ENCODE measurements at regions not wholly inside any gene's neighbourhood (a gene's known extent, or its start where the extent isn't known, plus 50 kb on each side); places are given as distances from the start of the nearest gene placed in this dataset.

GRCh38 chr6:40642837-40643236, 55.7 kb upstream of the LRFN2 start:
- H3K4me3 ChIP-seq (ENCODE audit: low read length), result no peak overlapping the region
- DNase-seq (ENCODE audit: low read depth), result no peak
- TF ChIP-seq, protein P1, sequence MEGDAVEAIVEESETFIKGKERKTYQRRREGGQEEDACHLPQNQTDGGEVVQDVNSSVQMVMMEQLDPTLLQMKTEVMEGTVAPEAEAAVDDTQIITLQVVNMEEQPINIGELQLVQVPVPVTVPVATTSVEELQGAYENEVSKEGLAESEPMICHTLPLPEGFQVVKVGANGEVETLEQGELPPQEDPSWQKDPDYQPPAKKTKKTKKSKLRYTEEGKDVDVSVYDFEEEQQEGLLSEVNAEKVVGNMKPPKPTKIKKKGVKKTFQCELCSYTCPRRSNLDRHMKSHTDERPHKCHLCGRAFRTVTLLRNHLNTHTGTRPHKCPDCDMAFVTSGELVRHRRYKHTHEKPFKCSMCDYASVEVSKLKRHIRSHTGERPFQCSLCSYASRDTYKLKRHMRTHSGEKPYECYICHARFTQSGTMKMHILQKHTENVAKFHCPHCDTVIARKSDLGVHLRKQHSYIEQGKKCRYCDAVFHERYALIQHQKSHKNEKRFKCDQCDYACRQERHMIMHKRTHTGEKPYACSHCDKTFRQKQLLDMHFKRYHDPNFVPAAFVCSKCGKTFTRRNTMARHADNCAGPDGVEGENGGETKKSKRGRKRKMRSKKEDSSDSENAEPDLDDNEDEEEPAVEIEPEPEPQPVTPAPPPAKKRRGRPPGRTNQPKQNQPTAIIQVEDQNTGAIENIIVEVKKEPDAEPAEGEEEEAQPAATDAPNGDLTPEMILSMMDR (conservative IDR thresholded peaks at IDR 0.05; ENCODE audit: low read length), result no peak

DNA sequence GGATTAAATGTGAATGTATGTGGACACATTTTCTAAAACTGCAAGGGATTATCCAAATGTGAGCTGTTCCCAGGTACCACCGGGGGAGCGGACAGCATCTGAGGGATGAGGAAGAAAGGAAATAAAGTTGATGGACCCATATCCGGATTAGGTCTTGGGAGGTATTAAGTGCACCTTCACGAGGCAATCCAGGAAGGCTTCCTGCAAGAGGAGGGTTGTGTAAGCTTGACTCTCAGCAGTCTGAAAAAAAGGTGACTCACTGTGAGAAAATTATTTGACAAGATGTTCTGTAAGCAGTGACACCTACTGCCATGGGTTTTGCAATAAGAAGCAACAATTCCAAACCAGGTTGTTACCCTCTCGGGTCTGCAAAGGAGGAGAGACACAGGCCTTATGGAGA, 55.0 kb upstream of the LRFN2 start:
- DNase-seq (ENCODE audit: low read depth), result no peak
- TF ChIP-seq, protein P1 (conservative IDR thresholded peaks at IDR 0.05; ENCODE audit: low read length), result no peak
- no peak overlapping the region for H3K4me3 ChIP-seq (ENCODE audit: low read length)

DNA sequence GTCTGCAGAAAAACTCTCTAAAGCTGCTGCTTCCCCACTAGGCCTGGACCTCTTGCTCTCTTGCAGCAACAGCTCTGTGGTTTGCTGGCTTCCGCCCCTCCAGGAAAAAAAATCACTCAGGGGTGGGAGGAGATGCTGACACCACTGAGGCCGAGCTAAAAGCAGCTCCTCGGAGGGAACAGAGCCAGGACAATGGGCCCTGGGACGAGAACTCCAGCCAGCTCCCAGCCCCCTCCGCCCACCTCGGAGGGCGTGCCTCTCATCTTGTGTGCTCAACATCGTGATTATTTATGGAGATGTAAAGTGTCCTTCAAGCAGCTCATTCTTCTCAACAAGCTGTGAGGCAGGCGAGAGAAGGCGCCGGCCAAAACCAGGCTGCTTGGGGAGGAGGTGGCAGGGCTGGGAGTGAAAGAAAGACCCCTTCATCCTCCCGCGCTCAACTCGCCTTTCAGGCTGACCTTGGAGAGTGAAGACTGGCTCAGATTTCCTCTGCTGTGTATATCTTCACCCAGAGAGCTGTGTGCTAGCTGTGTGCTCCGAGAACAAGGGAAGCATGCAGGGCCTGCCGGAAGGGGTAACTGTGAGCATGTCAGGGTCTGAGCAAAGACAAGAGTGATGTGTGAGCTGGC, 53.5 kb upstream of the LRFN2 start:
- H3K4me3 ChIP-seq (ENCODE audit: low read length), result no peak overlapping the region
- no peak for DNase-seq (ENCODE audit: low read depth)
- TF ChIP-seq, protein P1 (conservative IDR thresholded peaks at IDR 0.05; ENCODE audit: low read length), result no peak
